H1 (cell line): ENCODE measurements at regions not wholly inside any gene's neighbourhood (a gene's known extent, or its start where the extent isn't known, plus 50 kb on each side); places are given as distances from the start of the nearest gene placed in this dataset.

Experiments
- CTCF ChIA-PET: fragments of 300-600 bp; sonication (Branson Sonifier 250); formaldehyde crosslinking; loops from one replicate; lab custom pipeline; 2021; ENCODE audit not compliant: partially characterized antibody; lab: Charles Lee
- POLR2A ChIA-PET: fragments of 300-600 bp; sonication (Branson Sonifier 250); formaldehyde crosslinking; loops from one replicate; lab custom pipeline; 2021; ENCODE audit warnings: inconsistent platforms; ENCODE audit not compliant: partially characterized antibody; lab: Charles Lee
- DNase-seq, 2 experiments: peaks; one replicate each; pipeline versions ENCODE4 v3.0.0 to v3.0.0-alpha.2; 2010 to 2022; ENCODE audit warnings: low spot score in 2 of 2, low read depth in 1 of 2, mixed read lengths in 1 of 2
- FAIRE-seq: peaks from 2 replicates; lab custom pipeline; 2011; peaks lifted over from hg19 to GRCh38; lab: Jason Lieb, UNC
- H2AFZ ChIP-seq: 2 replicates; pipeline ENCODE4 v1.8.1; 2012; ENCODE audit warnings: low read length, inconsistent platforms
- H2AK5ac ChIP-seq: 2 replicates; pipeline ENCODE4 v1.6.1; 2013; ENCODE audit warnings: low read depth, low read length
- H2BK120ac ChIP-seq: replicated peaks from 2 replicates; pipeline ENCODE3; 2013; ENCODE audit warnings: low read depth, low read length, inconsistent platforms
- H2BK12ac ChIP-seq: 2 replicates; pipeline ENCODE4 v1.6.1; 2013; ENCODE audit warnings: low read depth, low read length
- H2BK15ac ChIP-seq: 2 replicates; pipeline ENCODE4 v1.6.1; 2013; ENCODE audit warnings: low read length
- H2BK20ac ChIP-seq: 2 replicates; pipeline ENCODE4 v1.6.1; 2013; ENCODE audit warnings: low read length
- H2BK5ac ChIP-seq: 2 replicates; pipeline ENCODE4 v1.6.1; 2013; ENCODE audit warnings: low read depth, low read length
- H3K14ac ChIP-seq: 2 replicates; pipeline ENCODE4 v1.6.1; 2013; ENCODE audit warnings: inconsistent platforms; ENCODE audit not compliant: insufficient read length
- H3K18ac ChIP-seq: 2 replicates; pipeline ENCODE4 v1.6.1; 2013; ENCODE audit warnings: low read length; ENCODE audit errors: extremely low read depth
- H3K23ac ChIP-seq: 2 replicates; pipeline ENCODE4 v1.6.1; 2013; ENCODE audit warnings: inconsistent platforms; ENCODE audit not compliant: insufficient read length
- H3K23me2 ChIP-seq: 2 replicates; pipeline ENCODE4 v1.6.1; 2013; ENCODE audit warnings: low read depth, low read length
- H3K27ac ChIP-seq: 2 replicates; pipeline ENCODE4 v1.6.1; 2011; ENCODE audit warnings: low read depth, low read length, inconsistent platforms
- H3K27me3 ChIP-seq, 4 experiments: replicated peaks in 1 of 4; 1 replicate in 1 of 4; 2 replicates in 3 of 4; pipeline versions ENCODE4 v1.6.1 to v1.8.1; 2011 to 2013; ENCODE audit warnings: low read length in 3 of 4, mild to moderate bottlenecking in 3 of 4, inconsistent platforms in 2 of 4, mixed read lengths in 2 of 4, moderate library complexity in 1 of 4; ENCODE audit not compliant: control insufficient read depth in 3 of 4, insufficient read depth in 3 of 4; ENCODE audit errors: extremely low read depth in 1 of 4
- H3K36me3 ChIP-seq, 4 experiments: 2 replicates each; pipeline versions ENCODE4 v1.6.1 to v1.8.1; 2011 to 2013; ENCODE audit warnings: mild to moderate bottlenecking in 4 of 4, low read length in 3 of 4, moderate library complexity in 2 of 4, control low read depth in 1 of 4, inconsistent platforms in 1 of 4; ENCODE audit not compliant: insufficient read depth in 4 of 4, control insufficient read depth in 2 of 4
- H3K4ac ChIP-seq: replicated peaks from 2 replicates; pipeline ENCODE3; 2013; ENCODE audit warnings: low read length, low read depth, mixed read lengths, inconsistent platforms; ENCODE audit not compliant: insufficient read length
- H3K4me1 ChIP-seq, 4 experiments: replicated peaks in 1 of 4; 1 replicate in 1 of 4; 2 replicates in 3 of 4; pipeline versions ENCODE4 v1.6.1 to v1.8.1; 2011 to 2013; ENCODE audit warnings: low read length in 3 of 4, inconsistent platforms in 2 of 4, mixed read lengths in 1 of 4; ENCODE audit not compliant: insufficient read depth in 4 of 4, control insufficient read depth in 3 of 4
- H3K4me2 ChIP-seq, 2 experiments: 2 replicates each; pipeline versions ENCODE4 v1.6.1 to v1.8.1; 2011 to 2013; ENCODE audit warnings: low read depth in 2 of 2, low read length in 2 of 2, control low read depth in 1 of 2, inconsistent platforms in 1 of 2, mild to moderate bottlenecking in 1 of 2; ENCODE audit not compliant: insufficient read depth in 1 of 2
- H3K4me3 ChIP-seq, 4 experiments: fragments of 200-600, 300-600 bp in 1 of 4; sonication (generic), shearing (Covaris generic), sonication (Bioruptor Twin) in 1 of 4; 2 replicates each; pipeline versions ENCODE4 v1.5.1 to v1.8.1; 2011 to 2016; ENCODE audit warnings: low read length in 4 of 4, low read depth in 3 of 4, control low read depth in 2 of 4, inconsistent platforms in 2 of 4, mild to moderate bottlenecking in 2 of 4, mixed read lengths in 1 of 4, moderate library complexity in 1 of 4; ENCODE audit not compliant: insufficient read depth in 2 of 4; ENCODE audit errors: extremely low read depth in 1 of 4
- H3K56ac ChIP-seq: replicated peaks from 2 replicates; pipeline ENCODE3; 2013; ENCODE audit warnings: low read depth, mild to moderate bottlenecking, mixed read lengths, low read length, inconsistent platforms; ENCODE audit not compliant: insufficient read length
- H3K79me1 ChIP-seq: 2 replicates; pipeline ENCODE4 v1.6.1; 2013; ENCODE audit warnings: low read depth, low read length, control low read depth
- H3K79me2 ChIP-seq, 2 experiments: 2 replicates each; pipeline versions ENCODE4 v1.6.1 to v1.8.1; 2012 to 2013; ENCODE audit warnings: low read length in 2 of 2, mild to moderate bottlenecking in 2 of 2, inconsistent platforms in 1 of 2; ENCODE audit not compliant: insufficient read depth in 2 of 2, control insufficient read depth in 1 of 2
- H3K9ac ChIP-seq, 4 experiments: replicated peaks in 1 of 4; 1 replicate in 1 of 4; 2 replicates in 3 of 4; pipeline versions ENCODE4 v1.6.1 to v1.8.1; 2011 to 2013; ENCODE audit warnings: low read depth in 3 of 4, low read length in 3 of 4, control low read depth in 2 of 4, mild to moderate bottlenecking in 2 of 4, moderate library complexity in 2 of 4, inconsistent platforms in 1 of 4; ENCODE audit errors: extremely low read depth in 1 of 4
- H3K9me3 ChIP-seq, 2 experiments: 2 replicates each; pipeline versions ENCODE4 v1.6.1 to v1.8.1; 2012 to 2013; ENCODE audit warnings: mild to moderate bottlenecking in 2 of 2, moderate library complexity in 2 of 2, control low read depth in 1 of 2, inconsistent platforms in 1 of 2, low read depth in 1 of 2, low read length in 1 of 2, mixed read lengths in 1 of 2; ENCODE audit not compliant: insufficient read depth in 2 of 2
- H4K20me1 ChIP-seq, 2 experiments: replicated peaks in 1 of 2; 2 replicates each; pipeline versions ENCODE3 to v1.8.1; 2011 to 2013; ENCODE audit warnings: inconsistent platforms in 2 of 2, low read length in 2 of 2, mild to moderate bottlenecking in 1 of 2; ENCODE audit not compliant: insufficient read depth in 2 of 2, control insufficient read depth in 1 of 2
- H4K5ac ChIP-seq: 2 replicates; pipeline ENCODE4 v1.6.1; 2013; ENCODE audit warnings: low read length, low read depth, mixed read lengths, inconsistent platforms; ENCODE audit not compliant: insufficient read length
- H4K8ac ChIP-seq: 2 replicates; pipeline ENCODE4 v1.8.0; 2013; ENCODE audit warnings: mild to moderate bottlenecking, moderate library complexity, low read length, inconsistent platforms; ENCODE audit not compliant: insufficient read depth; ENCODE audit errors: extremely low read depth
- H4K91ac ChIP-seq: replicated peaks from 2 replicates; pipeline ENCODE3; 2013; ENCODE audit warnings: low read length, mixed read lengths, inconsistent platforms; ENCODE audit not compliant: insufficient read length
- POLR2A ChIP-seq, 2 experiments: IDR thresholded peaks; 1 replicate in 1 of 2; 2 replicates in 1 of 2; pipeline ENCODE4 v1.6.1; 2011; ENCODE audit warnings: low read depth in 2 of 2, low read length in 2 of 2, mild to moderate bottlenecking in 2 of 2; ENCODE audit errors: control extremely low read depth in 1 of 2
- YY1 ChIP-seq: IDR thresholded peaks from 2 replicates; pipeline ENCODE4 v1.6.1; 2011; ENCODE audit warnings: low read depth, mild to moderate bottlenecking, low read length
- WGBS, 2 experiments: shearing (Covaris generic) in 1 of 2; methylation state at CpG; one replicate each; pipeline versions ENCODE4 v1.1.6 to v1.1.7; 2013 to 2015; ENCODE audit warnings: low lambda C conversion rate in 2 of 2, mixed read lengths in 2 of 2, inconsistent platforms in 1 of 2, low coverage in 1 of 2, missing lambda C conversion rate in 1 of 2; ENCODE audit not compliant: insufficient replicate concordance in 2 of 2, insufficient coverage in 1 of 2, insufficient read length in 1 of 2; ENCODE audit errors: extremely low coverage in 1 of 2, missing lambda C conversion rate in 1 of 2; 5-methylcytosine and 5-hydroxymethylcytosine counted together

DNA sequence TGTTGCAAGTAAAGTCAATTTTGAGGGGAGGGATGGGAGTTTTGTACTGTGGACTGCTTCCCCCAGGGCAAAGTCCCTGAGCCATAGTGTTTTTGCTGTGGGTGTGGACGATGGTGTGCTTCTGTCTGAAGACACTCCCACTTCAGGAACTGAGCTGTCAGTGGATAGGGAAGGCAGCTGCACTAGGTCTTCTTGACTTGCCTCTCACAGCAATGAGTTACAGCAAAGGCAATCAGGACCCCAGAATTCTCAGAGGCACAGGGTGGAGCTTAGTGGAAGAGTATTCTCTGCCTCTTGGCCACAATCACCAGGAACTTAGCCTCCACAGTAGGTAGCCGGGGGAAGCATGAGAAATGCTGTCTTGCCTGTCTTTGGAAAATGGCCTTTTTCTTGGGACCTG is 1416.6 kb upstream of the MIR17HG start:
- no peak overlapping the region for H3K14ac ChIP-seq
- H2BK15ac ChIP-seq: no peak overlapping the region
- no peak overlapping the region for H3K4ac ChIP-seq
- no peaks in the 10 kb centered on the region for H3K27me3 ChIP-seq
- H3K56ac ChIP-seq: no peak overlapping the region
- no peaks in the 10 kb centered on the region for H3K4me1 ChIP-seq
- no peak for FAIRE-seq
- H3K36me3 ChIP-seq: no peaks in the 10 kb centered on the region
- CTCF ChIA-PET: interaction anchor here (0.6 kb wide), 1 partner anchor 515 kb away, joined by 3 read pairs; no protein-coding TSS in a partner anchor
- no peak overlapping the region; the same call in 1 of the 2 replicates for H2BK12ac ChIP-seq
- no peak overlapping the region for H3K18ac ChIP-seq
- no peak overlapping the region for H2BK120ac ChIP-seq
- TF ChIP-seq YY1 (peak; percentile 36; the same call in 1 of the 2 replicates), POLR2A (IDR thresholded peaks at IDR 0.05; ENCODE audit: control extremely low read depth in 1 of 2, low read depth in 2 of 2, low read length in 2 of 2) (no peak)
- H3K23ac ChIP-seq: no peak overlapping the region
- no peak overlapping the region for H2BK5ac ChIP-seq
- H2BK20ac ChIP-seq: no peak overlapping the region
- H3K79me1 ChIP-seq: no peaks in the 10 kb centered on the region
- H4K5ac ChIP-seq: no peak overlapping the region
- no peaks in the 10 kb centered on the region for H3K23me2 ChIP-seq
- H3K27ac ChIP-seq: no peak overlapping the region
- no peak overlapping the region for H4K91ac ChIP-seq
- H4K20me1 ChIP-seq: no peaks in the 10 kb centered on the region
- no peak overlapping the region for H4K8ac ChIP-seq
- WGBS, 2 experiments: 92% methylated on average over 2 of the region's 2 CpGs; no CpG with 5 or more reads in 1 of the 2 experiments
- no peaks in the 10 kb centered on the region for H3K79me2 ChIP-seq
- H3K4me3 ChIP-seq: no peak overlapping the region
- H2AK5ac ChIP-seq: no peak overlapping the region
- no peak for DNase-seq
- POLR2A ChIA-PET: no interaction called here
- no peak overlapping the region for H3K9ac ChIP-seq
- peak overlapping the region; percentile 49; the same call in 1 of the 2 replicates for H2AFZ ChIP-seq
- H3K4me2 ChIP-seq: no peak overlapping the region
- no peaks in the 10 kb centered on the region for H3K9me3 ChIP-seq
